Osteoblast (primary cell): ENCODE measurements at regions not wholly inside any gene's neighbourhood (a gene's known extent, or its start where the extent isn't known, plus 50 kb on each side); places are given as distances from the start of the nearest gene placed in this dataset.

Source experiments
- DNase-seq: peaks from one replicate; pipeline ENCODE4 v3.0.0; 2011; ENCODE audit warnings: low spot score, mixed read lengths; ENCODE audit not compliant: insufficient read length; ENCODE audit errors: missing footprints
- H2AFZ ChIP-seq: 2 replicates; pipeline ENCODE4 v1.6.0; 2011; ENCODE audit warnings: mild to moderate bottlenecking, low read length
- H3K27ac ChIP-seq: 2 replicates; pipeline ENCODE4 v1.5.1; 2011; ENCODE audit warnings: mild to moderate bottlenecking, low read depth, low read length, moderate library complexity
- H3K27me3 ChIP-seq: 2 replicates; pipeline ENCODE4 v1.6.0; 2012; ENCODE audit warnings: mild to moderate bottlenecking, control low read depth, inconsistent platforms, low read length, moderate library complexity; ENCODE audit not compliant: insufficient read depth
- H3K36me3 ChIP-seq: 2 replicates; pipeline ENCODE4 v1.5.1; 2011; ENCODE audit warnings: mild to moderate bottlenecking, low read length, control low read depth, moderate library complexity; ENCODE audit not compliant: insufficient read depth
- H3K4me1 ChIP-seq: 2 replicates; pipeline ENCODE4 v1.5.1; 2011; ENCODE audit warnings: mild to moderate bottlenecking, low read length, control low read depth, moderate library complexity; ENCODE audit not compliant: insufficient read depth
- H3K4me2 ChIP-seq: 2 replicates; pipeline ENCODE4 v1.6.0; 2011; ENCODE audit warnings: mild to moderate bottlenecking, low read length; ENCODE audit not compliant: insufficient read depth
- H3K4me3 ChIP-seq: fragments of 200-600 bp; sonication (generic); 3 replicates; pipeline ENCODE4 v1.5.1; 2012; ENCODE audit warnings: mild to moderate bottlenecking, low read length, inconsistent platforms; ENCODE audit not compliant: insufficient read depth
- H3K79me2 ChIP-seq: 2 replicates; pipeline ENCODE4 v1.6.0; 2012; ENCODE audit warnings: mild to moderate bottlenecking, low read length, control low read depth, inconsistent platforms; ENCODE audit not compliant: insufficient read depth
- H3K9me3 ChIP-seq: 2 replicates; pipeline ENCODE4 v1.5.1; 2011; ENCODE audit warnings: low read depth, low read length, control low read depth
- H4K20me1 ChIP-seq: 2 replicates; pipeline ENCODE4 v1.6.0; 2012; ENCODE audit warnings: mild to moderate bottlenecking, low read length, control low read depth; ENCODE audit not compliant: insufficient read depth
- TF ChIP-seq, protein P1 (sequence below): IDR thresholded peaks from 2 replicates; pipeline ENCODE4 v1.5.1; 2011; ENCODE audit warnings: mild to moderate bottlenecking, low read depth, low read length, moderate library complexity; ENCODE audit errors: extremely low read depth

GRCh38 chr5:23242891-23243290 is 264.5 kb upstream of the PRDM9 start:
- TF ChIP-seq, protein P1, sequence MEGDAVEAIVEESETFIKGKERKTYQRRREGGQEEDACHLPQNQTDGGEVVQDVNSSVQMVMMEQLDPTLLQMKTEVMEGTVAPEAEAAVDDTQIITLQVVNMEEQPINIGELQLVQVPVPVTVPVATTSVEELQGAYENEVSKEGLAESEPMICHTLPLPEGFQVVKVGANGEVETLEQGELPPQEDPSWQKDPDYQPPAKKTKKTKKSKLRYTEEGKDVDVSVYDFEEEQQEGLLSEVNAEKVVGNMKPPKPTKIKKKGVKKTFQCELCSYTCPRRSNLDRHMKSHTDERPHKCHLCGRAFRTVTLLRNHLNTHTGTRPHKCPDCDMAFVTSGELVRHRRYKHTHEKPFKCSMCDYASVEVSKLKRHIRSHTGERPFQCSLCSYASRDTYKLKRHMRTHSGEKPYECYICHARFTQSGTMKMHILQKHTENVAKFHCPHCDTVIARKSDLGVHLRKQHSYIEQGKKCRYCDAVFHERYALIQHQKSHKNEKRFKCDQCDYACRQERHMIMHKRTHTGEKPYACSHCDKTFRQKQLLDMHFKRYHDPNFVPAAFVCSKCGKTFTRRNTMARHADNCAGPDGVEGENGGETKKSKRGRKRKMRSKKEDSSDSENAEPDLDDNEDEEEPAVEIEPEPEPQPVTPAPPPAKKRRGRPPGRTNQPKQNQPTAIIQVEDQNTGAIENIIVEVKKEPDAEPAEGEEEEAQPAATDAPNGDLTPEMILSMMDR = no peak
- no peak overlapping the region for H3K4me2 ChIP-seq
- H3K27me3 ChIP-seq = no peaks in the 10 kb centered on the region
- H3K9me3 ChIP-seq = no peaks in the 10 kb centered on the region
- H4K20me1 ChIP-seq = no peaks in the 10 kb centered on the region
- no peaks in the 10 kb centered on the region for H3K4me1 ChIP-seq
- no peak for DNase-seq
- H3K27ac ChIP-seq = no peak overlapping the region
- H2AFZ ChIP-seq = no peak overlapping the region
- no peaks in the 10 kb centered on the region for H3K79me2 ChIP-seq
- H3K36me3 ChIP-seq = no peaks in the 10 kb centered on the region
- H3K4me3 ChIP-seq = no peak overlapping the region

- TF ChIP-seq, protein P1 = no peak
- no peak overlapping the region for H3K27ac ChIP-seq
- H3K36me3 ChIP-seq = no peaks in the 10 kb centered on the region
- H3K4me1 ChIP-seq = no peaks in the 10 kb centered on the region
- no peak overlapping the region for H2AFZ ChIP-seq
- no peaks in the 10 kb centered on the region for H3K9me3 ChIP-seq
- DNase-seq = no peak
- H3K4me3 ChIP-seq = no peak overlapping the region
- no peaks in the 10 kb centered on the region for H4K20me1 ChIP-seq
- no peak overlapping the region for H3K4me2 ChIP-seq
- no peaks in the 10 kb centered on the region for H3K27me3 ChIP-seq
- H3K79me2 ChIP-seq = no peaks in the 10 kb centered on the region
Observed at GRCh38 chr5:23235246-23235645, 272.2 kb upstream of the PRDM9 start.

DNA sequence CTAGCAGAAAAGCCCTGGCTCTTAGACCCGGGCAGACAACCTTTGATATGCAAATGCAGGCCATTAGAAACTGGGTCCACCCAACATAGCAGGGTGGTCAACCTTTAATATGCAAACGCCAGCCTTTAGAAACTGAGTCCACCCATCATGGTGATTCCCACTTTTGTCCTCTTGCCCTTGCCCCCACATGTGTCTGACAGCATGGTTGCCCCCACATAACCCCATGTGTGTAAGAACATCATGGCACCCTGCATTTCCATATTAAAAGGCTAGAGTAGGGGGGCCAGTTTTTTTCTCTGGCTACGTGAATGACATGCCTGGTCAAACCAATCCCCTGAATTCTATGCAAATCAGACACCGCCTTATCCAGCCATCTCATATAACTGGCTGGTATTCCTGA is 273.2 kb upstream of the PRDM9 start:
- Histone ChIP-seq H3K27me3 (no peaks in the 10 kb centered on the region), H3K4me2 (no peak overlapping the region), H2AFZ (no peak overlapping the region), H3K4me3 (no peak overlapping the region), H3K79me2 (no peaks in the 10 kb centered on the region), H3K4me1 (no peaks in the 10 kb centered on the region), H3K27ac (no peak overlapping the region), H4K20me1 (no peaks in the 10 kb centered on the region), H3K36me3 (no peaks in the 10 kb centered on the region), H3K9me3 (no peaks in the 10 kb centered on the region)
- DNase-seq = no peak
- TF ChIP-seq, protein P1 = no peak

- Histone ChIP-seq H3K27ac (no peak overlapping the region), H3K4me1 (no peaks in the 10 kb centered on the region), H4K20me1 (no peaks in the 10 kb centered on the region), H3K27me3 (no peaks in the 10 kb centered on the region), H3K79me2 (no peaks in the 10 kb centered on the region), H3K4me3 (no peak overlapping the region), H3K9me3 (peaks cover 5% of the 10 kb centered on the region), H2AFZ (no peak overlapping the region), H3K4me2 (no peak overlapping the region), H3K36me3 (no peaks in the 10 kb centered on the region)
- no peak for DNase-seq
- TF ChIP-seq, protein P1 = no peak
Observed at GRCh38 chr5:23223846-23224245, 283.6 kb upstream of the PRDM9 start.
